HG03064 (cell line): ENCODE measurements at regions not wholly inside any gene's neighbourhood (a gene's known extent, or its start where the extent isn't known, plus 50 kb on each side); places are given as distances from the start of the nearest gene placed in this dataset.
"Not testable (repeated sequence)": the region's sequence is repeated elsewhere in the genome, so short reads cannot be mapped to it uniquely, and the experiment has no call there.

Source experiments
- ATAC-seq: cut with Tn5 transposase; IDR thresholded peaks from one replicate; pipeline ENCODE4 v1.9.1; 2021; ENCODE audit warnings: low read depth; ENCODE audit not compliant: unreplicated experiment

GRCh38 chr2:208607694-208608093 is 201.1 kb downstream of the PTH2R start:
- no peak for ATAC-seq

GRCh38 chr2:208608122-208608835 is 201.7 kb downstream of the PTH2R start:
- ATAC-seq: no peak

GRCh38 chr2:208609166-208609804 is 202.7 kb downstream of the PTH2R start:
- ATAC-seq: no peak

GRCh38 chr2:208615675-208616074 is 209.1 kb downstream of the PTH2R start:
- not testable (repeated sequence) for ATAC-seq

- ATAC-seq: no peak
Observed at GRCh38 chr2:208618220-208618619, 211.6 kb downstream of the PTH2R start.

GRCh38 chr2:208619993-208620392 is 213.4 kb downstream of the PTH2R start:
- ATAC-seq: no peak

- no peak for ATAC-seq
Observed at GRCh38 chr2:208620487-208620978, 213.9 kb downstream of the PTH2R start.

- no peak for ATAC-seq
Observed at GRCh38 chr2:208627110-208627884, 220.7 kb downstream of the PTH2R start.

GRCh38 chr2:208627916-208628315 is 221.3 kb downstream of the PTH2R start:
- ATAC-seq: no peak

GRCh38 chr2:208638059-208638458 is 231.5 kb downstream of the PTH2R start:
- ATAC-seq: no peak

- ATAC-seq: no peak
Observed at GRCh38 chr2:208642125-208642779, 235.7 kb downstream of the PTH2R start.

- no peak for ATAC-seq
Observed at GRCh38 chr2:208643145-208643544, 236.6 kb downstream of the PTH2R start.

- ATAC-seq: no peak
Observed at GRCh38 chr2:208645226-208645625, 238.6 kb downstream of the PTH2R start.

GRCh38 chr2:208648368-208648767 is 241.8 kb downstream of the PTH2R start:
- no peak for ATAC-seq

GRCh38 chr2:208653383-208653782 is 246.8 kb downstream of the PTH2R start:
- no peak for ATAC-seq

GRCh38 chr2:208654056-208654455 is 247.5 kb downstream of the PTH2R start:
- no peak for ATAC-seq

- ATAC-seq: no peak
Observed at GRCh38 chr2:208657468-208657867, 250.9 kb downstream of the PTH2R start.

- ATAC-seq: no peak
Observed at GRCh38 chr2:208669394-208669793, 262.8 kb downstream of the PTH2R start.

- no peak for ATAC-seq
Observed at GRCh38 chr2:208671284-208671683, 264.7 kb downstream of the PTH2R start.

GRCh38 chr2:208671886-208672680 is 265.5 kb downstream of the PTH2R start:
- no peak for ATAC-seq
